IPS DF 6.9 (cell line): ENCODE measurements at regions not wholly inside any gene's neighbourhood (a gene's known extent, or its start where the extent isn't known, plus 50 kb on each side); places are given as distances from the start of the nearest gene placed in this dataset.
"Not testable (repeated sequence)": the region's sequence is repeated elsewhere in the genome, so short reads cannot be mapped to it uniquely, and the experiment has no call there.

ENCODE experiments used
- DNase-seq: peaks from one replicate; pipeline ENCODE4 v3.0.0-alpha.2; 2013; ENCODE audit warnings: low read depth, low spot score
- H3K27ac ChIP-seq: one replicate; pipeline ENCODE4 v1.5.1; 2013; ENCODE audit warnings: low read length, control low read depth
- H3K27me3 ChIP-seq: 2 replicates; pipeline ENCODE4 v1.6.1; 2013; ENCODE audit warnings: mild to moderate bottlenecking, low read length; ENCODE audit not compliant: control insufficient read depth, insufficient read depth
- H3K36me3 ChIP-seq: 2 replicates; pipeline ENCODE4 v1.6.1; 2013; ENCODE audit warnings: low read length; ENCODE audit not compliant: control insufficient read depth, insufficient read depth
- H3K4me1 ChIP-seq: 2 replicates; pipeline ENCODE4 v1.6.1; 2013; ENCODE audit warnings: low read length; ENCODE audit not compliant: control insufficient read depth, insufficient read depth
- H3K4me3 ChIP-seq: 2 replicates; pipeline ENCODE4 v1.5.1; 2013; ENCODE audit warnings: mild to moderate bottlenecking, low read length
- H3K9me3 ChIP-seq: 2 replicates; pipeline ENCODE4 v1.6.1; 2013; ENCODE audit warnings: low read length, inconsistent platforms; ENCODE audit not compliant: control insufficient read depth, insufficient read depth
- WGBS: extraction: QIAGEN DNeasy Blood & Tissue Kit; methylation state at CpG from one replicate; pipeline ENCODE4 v1.1.7; 2013; ENCODE audit warnings: mixed read lengths, missing lambda C conversion rate; ENCODE audit not compliant: insufficient read length, insufficient coverage; 5-methylcytosine and 5-hydroxymethylcytosine counted together

DNA sequence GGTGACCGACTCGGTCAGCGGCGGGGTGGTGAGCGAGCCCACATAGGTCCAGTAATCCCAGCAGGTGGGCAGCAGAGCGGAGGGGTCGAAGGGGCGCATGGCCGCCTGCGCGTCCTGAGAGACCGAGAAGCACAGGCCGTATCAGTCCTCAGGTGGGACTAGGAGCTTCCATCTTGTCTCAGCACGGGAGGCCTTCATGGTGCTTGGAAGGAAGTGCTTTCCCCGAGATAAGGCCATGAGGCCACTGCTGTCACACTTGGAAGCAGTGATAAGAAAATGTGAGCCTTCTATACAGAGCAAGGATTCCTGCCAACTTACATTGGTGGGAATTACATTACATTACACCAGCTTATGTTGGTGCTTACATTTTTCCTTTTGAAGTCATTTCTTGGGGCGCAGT, 62.6 kb upstream of the METTL9 start:
- WGBS, result no CpG with 5 or more reads among the region's 16 CpGs
- not testable (repeated sequence) for H3K4me1 ChIP-seq, H3K27ac ChIP-seq, H3K4me3 ChIP-seq, H3K27me3 ChIP-seq, DNase-seq, H3K9me3 ChIP-seq, H3K36me3 ChIP-seq

GRCh38 chr16:21537598-21537997, 61.8 kb upstream of the METTL9 start:
- H3K9me3 ChIP-seq, H3K36me3 ChIP-seq, H3K27me3 ChIP-seq, H3K4me3 ChIP-seq, H3K27ac ChIP-seq, DNase-seq, H3K4me1 ChIP-seq: not testable (repeated sequence)
- WGBS, result no CpG with 5 or more reads among the region's 8 CpGs

DNA sequence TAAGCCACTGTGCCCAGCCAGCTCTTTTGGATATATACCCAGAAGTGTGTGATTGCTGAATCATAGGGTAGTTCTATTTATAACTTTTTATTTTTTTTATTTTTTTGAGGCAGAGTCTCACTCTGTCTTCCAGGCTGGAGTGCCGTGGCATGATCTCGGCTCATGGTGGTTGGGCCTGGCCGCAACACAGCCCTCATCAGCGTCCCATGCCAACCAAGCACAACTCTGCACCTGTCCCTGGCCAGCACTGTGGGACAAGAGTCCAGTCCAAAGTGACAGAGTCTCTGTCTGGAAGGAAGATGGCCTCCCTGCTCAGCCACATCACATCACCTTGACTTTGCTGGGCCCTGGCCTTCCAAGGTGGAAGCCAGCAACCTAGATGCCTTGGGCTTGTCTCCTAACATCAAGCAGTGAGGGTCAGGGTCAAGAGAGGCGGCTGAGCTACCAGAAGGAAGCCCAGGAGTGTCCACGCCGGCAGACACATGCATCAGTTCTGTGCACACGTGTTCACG, 60.2 kb upstream of the METTL9 start:
- not testable (repeated sequence) for H3K27me3 ChIP-seq, H3K4me3 ChIP-seq, H3K36me3 ChIP-seq, H3K9me3 ChIP-seq, DNase-seq, H3K27ac ChIP-seq, H3K4me1 ChIP-seq
- WGBS, result no CpG with 5 or more reads among the region's 9 CpGs

DNA sequence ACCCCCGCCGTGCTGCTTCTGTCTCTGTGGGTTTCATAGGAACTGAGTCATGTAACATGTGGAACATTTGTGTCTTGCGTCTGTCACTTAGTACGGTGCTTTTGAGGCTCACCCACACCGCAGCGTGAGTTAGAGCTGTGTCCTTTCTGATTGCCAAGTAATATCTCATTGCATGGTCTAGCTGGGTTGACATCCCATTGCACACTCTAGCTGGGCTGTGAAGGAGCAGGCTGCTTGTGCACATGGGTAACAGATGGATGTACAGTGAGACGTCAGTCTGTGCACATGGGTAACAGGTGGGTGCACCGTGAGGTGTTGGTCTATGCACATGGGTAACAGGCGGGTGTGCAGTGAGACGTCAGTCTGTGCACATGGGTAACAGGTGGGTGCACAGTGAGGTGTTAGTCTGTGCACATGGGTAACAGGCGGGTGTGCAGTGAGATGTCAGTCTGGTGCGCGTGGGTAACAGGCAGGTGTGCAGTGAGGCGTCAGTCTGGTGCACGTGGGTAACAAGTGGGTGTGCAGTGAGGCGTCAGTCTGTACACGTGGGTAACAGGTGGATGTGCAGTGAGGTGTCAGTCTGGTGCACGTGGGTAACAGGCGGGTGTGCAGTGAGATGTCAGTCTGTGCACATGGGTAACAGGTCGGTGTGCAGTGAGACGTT, 58.5 kb upstream of the METTL9 start:
- H3K27ac ChIP-seq, H3K27me3 ChIP-seq, H3K4me3 ChIP-seq, H3K36me3 ChIP-seq, H3K9me3 ChIP-seq, DNase-seq, H3K4me1 ChIP-seq: not testable (repeated sequence)
- WGBS, result no CpG with 5 or more reads among the region's 21 CpGs

GRCh38 chr16:21541611-21542051, 57.7 kb upstream of the METTL9 start:
- WGBS, result no CpG with 5 or more reads among the region's 10 CpGs
- H3K27ac ChIP-seq, H3K4me1 ChIP-seq, H3K9me3 ChIP-seq, H3K4me3 ChIP-seq, H3K27me3 ChIP-seq, H3K36me3 ChIP-seq, DNase-seq: not testable (repeated sequence)

GRCh38 chr16:21542075-21542474, 57.3 kb upstream of the METTL9 start:
- H3K27ac ChIP-seq, H3K36me3 ChIP-seq, H3K27me3 ChIP-seq, DNase-seq, H3K4me3 ChIP-seq, H3K4me1 ChIP-seq, H3K9me3 ChIP-seq: not testable (repeated sequence)
- no CpG with 5 or more reads among the region's 15 CpGs for WGBS

GRCh38 chr16:21542491-21543124, 56.8 kb upstream of the METTL9 start:
- H3K4me1 ChIP-seq, DNase-seq, H3K9me3 ChIP-seq, H3K27me3 ChIP-seq, H3K27ac ChIP-seq, H3K36me3 ChIP-seq, H3K4me3 ChIP-seq: not testable (repeated sequence)
- WGBS, result no CpG with 5 or more reads among the region's 15 CpGs

- H3K4me3 ChIP-seq, DNase-seq, H3K36me3 ChIP-seq, H3K27me3 ChIP-seq, H3K4me1 ChIP-seq, H3K9me3 ChIP-seq, H3K27ac ChIP-seq: not testable (repeated sequence)
- no CpG with 5 or more reads among the region's 12 CpGs for WGBS
Measured at GRCh38 chr16:21543151-21543836, 56.1 kb upstream of the METTL9 start.

GRCh38 chr16:21545664-21546326, 53.6 kb upstream of the METTL9 start:
- not testable (repeated sequence) for H3K27ac ChIP-seq, H3K4me3 ChIP-seq, DNase-seq, H3K27me3 ChIP-seq, H3K36me3 ChIP-seq, H3K4me1 ChIP-seq, H3K9me3 ChIP-seq
- no CpG with 5 or more reads among the region's 30 CpGs for WGBS

DNA sequence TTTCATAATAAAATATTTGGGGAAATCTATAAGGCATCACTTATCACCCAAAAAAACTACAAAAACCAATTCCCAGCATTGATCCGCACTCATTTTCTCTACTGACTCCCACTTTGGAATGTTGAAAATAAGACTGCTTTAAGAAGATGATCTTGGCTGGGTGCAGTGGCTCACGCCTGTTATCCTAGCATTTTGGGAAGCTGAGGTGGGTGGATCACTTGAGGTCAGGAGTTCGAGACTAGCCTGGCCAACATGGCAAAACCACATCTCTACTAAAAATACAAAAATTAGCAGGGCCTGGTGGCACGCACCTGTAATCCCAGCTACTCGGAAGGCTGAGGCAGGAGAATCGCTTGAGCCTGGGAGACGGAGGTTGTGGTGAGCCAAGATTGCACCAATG, 50.0 kb upstream of the METTL9 start:
- not testable (repeated sequence) for H3K27me3 ChIP-seq, H3K4me3 ChIP-seq, H3K4me1 ChIP-seq, H3K9me3 ChIP-seq, H3K36me3 ChIP-seq, H3K27ac ChIP-seq, DNase-seq
- no CpG with 5 or more reads among the region's 7 CpGs for whole genome bisulfite sequencing
